ENCODE measurements at regions not wholly inside any gene's neighbourhood (a gene's known extent, or its start where the extent isn't known, plus 50 kb on each side); places are given as distances from the start of the nearest gene placed in this dataset.

GRCh38 chr3:34077417-34078195 is 279.2 kb downstream of the PDCD6IP start:
- no peaks in the 10 kb centered on the region for H3K9me3 ChIP-seq (replicated peaks; ENCODE audit: control insufficient read depth, insufficient read depth, low read length)
- TF ChIP-seq MYC (IDR thresholded peaks at IDR 0.05; ENCODE audit: low read depth, low read length) (no peak), EZH2 (IDR thresholded peaks at IDR 0.05; ENCODE audit: borderline replicate concordance, low read depth, low read length, severe bottlenecking) (no peak), CTCF (IDR thresholded peaks at IDR 0.05; ENCODE audit: extremely low read depth in 1 of 2, insufficient read depth in 1 of 2, low read depth in 1 of 2, low read length in 2 of 2) (no peak), MAX (IDR thresholded peaks at IDR 0.05; ENCODE audit: insufficient read depth, insufficient read length) (no peak), FOS (IDR thresholded peaks at IDR 0.05; ENCODE audit: borderline replicate concordance, insufficient read depth, low read length) (no peak), POLR2A (IDR thresholded peaks at IDR 0.05; ENCODE audit: low read depth, low read length) (no peak), JUN (IDR thresholded peaks at IDR 0.05; ENCODE audit: borderline replicate concordance, insufficient read depth, insufficient read length, low read depth) (no peak), GATA2 (IDR thresholded peaks at IDR 0.05; ENCODE audit: insufficient read depth, insufficient read length, low read depth, low read length) (no peak)
- ChIA-PET POLR2A (no interaction called here), CTCF (no interaction called here)
- no peak overlapping the region for H2AFZ ChIP-seq (ENCODE audit: low read depth, low read length)
- H3K4me2 ChIP-seq (ENCODE audit: insufficient read depth, low read length) = no peak overlapping the region
- intact Hi-C loops (cut with micrococcal nuclease) = no loop called here
- no TSS peak for BruUV-seq (replicated peaks)
- H3K4me1 ChIP-seq (ENCODE audit: control insufficient read depth, extremely low read depth, insufficient read depth, low read length) = no peaks in the 10 kb centered on the region
- H3K27me3 ChIP-seq (ENCODE audit: control insufficient read depth in 2 of 2, insufficient read depth in 2 of 2, low read length in 2 of 2) = no peaks in the 10 kb centered on the region
- FAIRE-seq (no peak), DNase-seq (ENCODE audit: low read depth, low spot score) (no peak)
- no peaks in the 10 kb centered on the region for H3K79me2 ChIP-seq (ENCODE audit: control insufficient read depth, insufficient read depth, low read length)
- no peaks in the 10 kb centered on the region for H3K36me3 ChIP-seq (ENCODE audit: control insufficient read depth in 2 of 2, extremely low read depth in 1 of 2, insufficient read depth in 2 of 2, low read length in 2 of 2)
- H4K20me1 ChIP-seq (replicated peaks; ENCODE audit: control insufficient read depth, extremely low read depth, insufficient read depth, low read length) = no peaks in the 10 kb centered on the region
- no peak overlapping the region for H3K9ac ChIP-seq (replicated peaks; ENCODE audit: extremely low read depth, insufficient read depth, low read length)
- no peak overlapping the region for H3K4me3 ChIP-seq (replicated peaks in 1 of 3; ENCODE audit: insufficient read depth in 1 of 3, low read depth in 1 of 3, low read length in 3 of 3)
- H3K9me1 ChIP-seq (replicated peaks; ENCODE audit: control insufficient read depth, extremely low read depth, insufficient read depth, low read length) = no peaks in the 10 kb centered on the region
- dilution Hi-C loops (cut with MboI; ENCODE audit: extremely low pct_ligation_motif_present, low sequenced_read_pairs) = no loop called here
- H3K27ac ChIP-seq (ENCODE audit: insufficient read depth, low read depth, low read length) = no peak overlapping the region

All from endothelial cell of umbilical vein (primary cell).